NCI-H345 treated with DMSO at 0.1 percent for 48 hours (cell line): ENCODE measurements at regions not wholly inside any gene's neighbourhood (a gene's known extent, or its start where the extent isn't known, plus 50 kb on each side); places are given as distances from the start of the nearest gene placed in this dataset.

Source experiments
- DNase-seq: peaks from one replicate; lab custom pipeline; 2025; ENCODE audit not compliant: unreplicated experiment; lab: John Stamatoyannopoulos, UW

- no peak for DNase-seq
These were observed 74.5 kb upstream of the FRY start for GRCh38 chr13:31956980-31957644.

- DNase-seq, result no peak
These were observed 73.8 kb upstream of the FRY start for GRCh38 chr13:31957772-31958171.

GRCh38 chr13:31962731-31963370 lies 68.7 kb upstream of the FRY start:
- no peak for DNase-seq

GRCh38 chr13:31963631-31964030 lies 67.9 kb upstream of the FRY start:
- DNase-seq, result no peak

GRCh38 chr13:31964168-31964567 lies 67.4 kb upstream of the FRY start:
- no peak for DNase-seq

GRCh38 chr13:31965361-31966066 lies 66.1 kb upstream of the FRY start:
- no peak for DNase-seq

DNA sequence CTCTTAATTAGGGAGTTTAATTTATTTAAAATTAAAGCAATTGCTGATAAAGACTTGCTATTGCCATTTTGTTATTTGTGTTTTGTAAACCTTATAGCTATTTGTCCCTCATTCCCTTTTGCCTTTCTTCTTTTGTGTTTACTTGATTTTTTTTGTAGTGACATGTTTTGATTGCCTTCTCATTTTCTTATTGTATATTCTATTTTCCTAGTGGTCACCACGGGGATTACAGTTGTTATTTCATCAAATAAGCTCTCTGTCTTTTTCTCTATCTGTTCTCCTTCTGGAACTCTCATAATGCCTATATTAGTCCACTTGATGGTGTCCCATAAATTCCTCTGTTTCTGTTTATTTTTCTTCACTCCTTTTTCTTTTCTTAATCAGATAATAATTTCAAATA lies 64.4 kb upstream of the FRY start:
- no peak for DNase-seq

DNA sequence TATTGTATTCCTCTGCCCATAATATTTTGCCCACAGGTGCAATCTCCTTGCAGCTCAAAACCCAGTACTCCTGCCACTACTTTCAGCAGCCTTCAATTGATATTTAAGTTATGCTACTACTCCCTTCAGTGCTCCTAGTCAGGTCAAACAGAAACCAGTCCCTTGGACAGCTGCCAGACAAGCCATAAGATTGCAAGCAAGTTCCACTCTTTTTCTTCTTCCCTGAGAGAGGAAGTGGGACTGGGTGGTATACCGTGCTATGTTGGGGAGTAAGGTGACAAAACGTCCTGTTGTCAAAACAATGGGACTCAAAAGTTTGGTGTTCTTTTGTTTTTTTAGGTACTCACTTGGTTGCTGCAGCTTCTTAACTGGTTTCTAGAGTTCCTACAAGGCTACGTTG lies 63.1 kb upstream of the FRY start:
- DNase-seq, result no peak

DNA sequence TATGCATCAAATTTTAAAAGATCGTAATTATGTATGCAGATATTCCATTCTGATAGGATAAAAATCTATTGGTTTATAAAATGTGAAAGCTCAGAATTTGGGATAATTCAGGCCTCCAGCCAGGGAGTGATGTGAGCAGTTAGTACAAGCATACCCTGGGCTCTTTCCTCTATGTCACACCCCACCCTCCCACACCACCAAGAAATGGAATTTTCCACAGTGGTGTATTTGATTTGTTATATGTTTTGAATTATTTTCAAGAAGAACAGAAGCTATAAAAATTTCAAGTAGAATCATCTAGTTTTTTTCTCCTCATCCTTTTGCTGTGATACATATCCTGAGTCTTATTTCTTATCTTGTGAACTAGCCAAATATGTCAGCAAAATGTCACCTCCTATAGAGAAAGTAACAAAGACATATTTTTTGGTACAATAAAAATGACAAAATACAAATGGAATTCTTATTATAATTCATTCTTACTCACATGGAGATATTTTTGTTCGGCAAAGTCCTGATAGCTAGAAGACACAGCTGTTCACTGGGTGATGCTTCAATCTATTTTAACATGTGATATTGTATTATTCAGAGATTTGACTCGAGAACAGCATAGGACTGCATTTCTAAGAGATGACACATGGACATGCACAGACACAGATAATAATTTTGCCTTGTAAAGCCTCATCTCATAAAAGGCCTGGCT lies 61.2 kb upstream of the FRY start:
- DNase-seq, result no peak

DNA sequence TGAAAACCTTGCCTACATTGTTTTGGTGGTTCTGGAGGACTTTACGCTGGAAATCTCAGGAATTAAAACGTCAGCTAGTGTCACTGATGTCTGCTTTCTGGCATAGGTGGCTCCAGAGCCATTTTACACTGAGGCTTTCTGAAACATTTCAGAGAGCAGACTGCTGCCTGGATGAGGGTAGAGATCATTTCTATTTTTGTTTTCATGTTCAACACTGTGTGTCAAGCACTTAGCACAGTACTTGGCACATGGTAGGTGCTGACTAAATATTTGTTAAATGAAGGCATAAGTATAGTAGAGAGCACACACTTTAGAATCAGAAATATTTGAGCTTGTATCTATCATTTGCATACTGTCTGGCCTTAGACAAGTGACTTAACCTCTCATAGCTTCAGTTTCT lies 59.1 kb upstream of the FRY start:
- DNase-seq, result no peak

GRCh38 chr13:31978021-31978420 lies 53.6 kb upstream of the FRY start:
- no peak for DNase-seq

DNA sequence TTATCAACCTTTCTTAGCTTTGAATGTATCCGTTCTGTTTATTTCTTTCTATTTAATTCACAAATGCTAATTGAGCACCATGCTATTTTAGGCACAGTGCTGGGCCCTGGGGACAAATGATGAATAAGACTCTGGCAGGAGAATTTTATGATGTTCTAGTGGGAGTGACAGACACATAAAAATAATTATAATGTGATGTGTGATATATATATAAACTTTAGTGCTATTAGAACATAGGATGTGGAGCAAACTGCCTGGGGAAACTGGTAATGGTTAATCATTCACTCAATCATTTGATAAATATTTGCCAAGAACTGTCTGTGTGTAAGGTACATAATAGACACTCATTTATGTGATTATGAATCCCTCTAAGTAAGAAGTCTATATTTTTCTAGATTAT lies 50.7 kb upstream of the FRY start:
- DNase-seq, result no peak
